HG02610 (cell line): ENCODE measurements at regions not wholly inside any gene's neighbourhood (a gene's known extent, or its start where the extent isn't known, plus 50 kb on each side); places are given as distances from the start of the nearest gene placed in this dataset.

Experiments used
- ATAC-seq: cut with Tn5 transposase; IDR thresholded peaks from one replicate; pipeline ENCODE4 v1.9.1; 2021; ENCODE audit warnings: mild to moderate bottlenecking, moderate library complexity; ENCODE audit not compliant: unreplicated experiment

- ATAC-seq = no peak
These were observed 800.9 kb downstream of the CDH9 start for GRCh38 chr5:26237489-26237888.

- no peak for ATAC-seq
These were observed 801.5 kb downstream of the CDH9 start for GRCh38 chr5:26236936-26237335.

GRCh38 chr5:26232706-26233105 lies 805.7 kb downstream of the CDH9 start:
- no peak for ATAC-seq

GRCh38 chr5:26231316-26231715 lies 807.1 kb downstream of the CDH9 start:
- ATAC-seq = no peak

GRCh38 chr5:26229848-26230247 lies 808.5 kb downstream of the CDH9 start:
- ATAC-seq = no peak

GRCh38 chr5:26227245-26227644 lies 811.1 kb downstream of the CDH9 start:
- no peak for ATAC-seq

GRCh38 chr5:26205121-26205520 lies 833.3 kb downstream of the CDH9 start:
- no peak for ATAC-seq

- no peak for ATAC-seq
These were observed 844.8 kb downstream of the CDH9 start for GRCh38 chr5:26193626-26194025.

- no peak for ATAC-seq
These were observed 845.9 kb downstream of the CDH9 start for GRCh38 chr5:26192486-26192885.

- no peak for ATAC-seq
These were observed 856.8 kb downstream of the CDH9 start for GRCh38 chr5:26181582-26181981.

- ATAC-seq = no peak
These were observed 889.7 kb downstream of the CDH9 start for GRCh38 chr5:26148569-26149107.

- no peak for ATAC-seq
These were observed 895.1 kb downstream of the CDH9 start for GRCh38 chr5:26143259-26143658.

GRCh38 chr5:26121338-26121737 lies 917.0 kb downstream of the CDH9 start:
- no peak for ATAC-seq

GRCh38 chr5:26104175-26104574 lies 934.2 kb downstream of the CDH9 start:
- no peak for ATAC-seq

GRCh38 chr5:26060212-26060611 lies 978.2 kb downstream of the CDH9 start:
- no peak for ATAC-seq

GRCh38 chr5:26054594-26054993 lies 983.8 kb downstream of the CDH9 start:
- ATAC-seq = no peak

- ATAC-seq = no peak
These were observed 1003.6 kb downstream of the CDH9 start for GRCh38 chr5:26034813-26035212.

GRCh38 chr5:26031481-26031880 lies 1006.9 kb downstream of the CDH9 start:
- no peak for ATAC-seq

- ATAC-seq = no peak
These were observed 1012.3 kb downstream of the CDH9 start for GRCh38 chr5:26026044-26026443.

GRCh38 chr5:26024774-26025173 lies 1013.6 kb downstream of the CDH9 start:
- ATAC-seq = no peak

- no peak for ATAC-seq
These were observed 1015.0 kb downstream of the CDH9 start for GRCh38 chr5:26023361-26023760.

GRCh38 chr5:26014206-26014605 lies 1024.2 kb downstream of the CDH9 start:
- no peak for ATAC-seq

GRCh38 chr5:26012078-26012477 lies 1026.3 kb downstream of the CDH9 start:
- ATAC-seq = no peak

- no peak for ATAC-seq
These were observed 1028.6 kb downstream of the CDH9 start for GRCh38 chr5:26009742-26010141.
